ENCODE measurements at regions not wholly inside any gene's neighbourhood (a gene's known extent, or its start where the extent isn't known, plus 50 kb on each side); places are given as distances from the start of the nearest gene placed in this dataset.

- TF ChIP-seq CTCF (IDR thresholded peaks at IDR 0.05) (no peak), POLR2A (IDR thresholded peaks at IDR 0.05) (no peak)
- H3K4me3 ChIP-seq, result no peak overlapping the region
- no peaks in the 10 kb centered on the region for H3K9me3 ChIP-seq
- H3K27me3 ChIP-seq, result no peaks in the 10 kb centered on the region
- H3K4me1 ChIP-seq, result no peaks in the 10 kb centered on the region
- no peaks in the 10 kb centered on the region for H3K36me3 ChIP-seq
- no peak for DNase-seq
- intact Hi-C loops (cut with DNase I; ENCODE audit: low total_unique reads), result no loop called here
- H3K27ac ChIP-seq, result no peak overlapping the region
Observed at GRCh38 chr12:118746960-118747359, 234.4 kb upstream of the SRRM4 start.

- Histone ChIP-seq H3K9me3 (no peaks in the 10 kb centered on the region), H3K27me3 (no peaks in the 10 kb centered on the region), H3K4me3 (no peak overlapping the region), H3K4me1 (no peaks in the 10 kb centered on the region), H3K36me3 (no peaks in the 10 kb centered on the region), H3K27ac (no peak overlapping the region)
- intact Hi-C loops (cut with DNase I; ENCODE audit: low total_unique reads), result no loop called here
- TF ChIP-seq POLR2A (IDR thresholded peaks at IDR 0.05), result no peak
- no peak for TF ChIP-seq CTCF (IDR thresholded peaks at IDR 0.05)
- no peak for DNase-seq
Observed at GRCh38 chr12:118747771-118748170, 233.6 kb upstream of the SRRM4 start.

GRCh38 chr12:118748478-118749380, 232.6 kb upstream of the SRRM4 start:
- Histone ChIP-seq H3K4me1 (no peaks in the 10 kb centered on the region), H3K27ac (no peak overlapping the region), H3K27me3 (no peaks in the 10 kb centered on the region), H3K9me3 (no peaks in the 10 kb centered on the region), H3K4me3 (no peak overlapping the region), H3K36me3 (no peaks in the 10 kb centered on the region)
- no peak for DNase-seq
- intact Hi-C loops (cut with DNase I; ENCODE audit: low total_unique reads), result no loop called here
- TF ChIP-seq CTCF (IDR thresholded peaks at IDR 0.05), result no peak
- no peak for TF ChIP-seq POLR2A (IDR thresholded peaks at IDR 0.05)

- intact Hi-C loops (cut with DNase I; ENCODE audit: low total_unique reads), result no loop called here
- Histone ChIP-seq H3K36me3 (no peaks in the 10 kb centered on the region), H3K4me3 (no peak overlapping the region), H3K4me1 (no peaks in the 10 kb centered on the region), H3K27me3 (no peaks in the 10 kb centered on the region), H3K9me3 (no peaks in the 10 kb centered on the region), H3K27ac (no peak overlapping the region)
- TF ChIP-seq CTCF (IDR thresholded peaks at IDR 0.05) (no peak), POLR2A (IDR thresholded peaks at IDR 0.05) (no peak)
- DNase-seq, result no peak
Observed at GRCh38 chr12:118749646-118750045, 231.7 kb upstream of the SRRM4 start.

- Histone ChIP-seq H3K4me3 (no peak overlapping the region), H3K27me3 (no peaks in the 10 kb centered on the region), H3K4me1 (no peaks in the 10 kb centered on the region), H3K27ac (no peak overlapping the region), H3K9me3 (no peaks in the 10 kb centered on the region), H3K36me3 (no peaks in the 10 kb centered on the region)
- DNase-seq, result no peak
- intact Hi-C loops (cut with DNase I; ENCODE audit: low total_unique reads), result no loop called here
- TF ChIP-seq CTCF (IDR thresholded peaks at IDR 0.05), result no peak
- TF ChIP-seq POLR2A (IDR thresholded peaks at IDR 0.05), result no peak
Observed at GRCh38 chr12:118750666-118751065, 230.7 kb upstream of the SRRM4 start.

Measured in uterus (tissue), 3 donors.